Skin of body (tissue), 1 donor: ENCODE measurements at regions not wholly inside any gene's neighbourhood (a gene's known extent, or its start where the extent isn't known, plus 50 kb on each side); places are given as distances from the start of the nearest gene placed in this dataset.
"Not testable (repeated sequence)": the region's sequence is repeated elsewhere in the genome, so short reads cannot be mapped to it uniquely, and the experiment has no call there.

Experiments used
- DNase-seq: peaks from one replicate; lab custom pipeline; 2025; lab: John Stamatoyannopoulos, UW

DNA sequence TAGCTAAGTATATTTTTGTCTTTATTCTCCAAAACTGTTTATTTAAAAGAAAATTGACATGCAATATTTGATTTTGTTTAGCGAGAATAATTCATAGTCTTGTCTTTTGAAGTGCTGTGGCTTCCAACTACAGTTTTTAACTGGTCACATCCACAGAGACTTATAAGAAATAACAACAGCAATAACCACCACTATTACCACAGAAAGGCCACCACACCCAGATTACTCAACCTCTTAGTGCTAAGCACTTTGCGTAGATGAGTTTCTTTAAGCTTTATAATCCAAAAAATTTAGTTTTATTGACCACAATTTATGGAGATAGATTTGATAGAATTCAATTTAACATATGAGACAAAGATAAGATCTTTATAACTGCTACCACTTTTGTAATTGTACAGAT is 468.4 kb upstream of the UBE2E2 start:
- no peak for DNase-seq

GRCh38 chr3:22735373-22735772 is 467.8 kb upstream of the UBE2E2 start:
- no peak for DNase-seq

DNA sequence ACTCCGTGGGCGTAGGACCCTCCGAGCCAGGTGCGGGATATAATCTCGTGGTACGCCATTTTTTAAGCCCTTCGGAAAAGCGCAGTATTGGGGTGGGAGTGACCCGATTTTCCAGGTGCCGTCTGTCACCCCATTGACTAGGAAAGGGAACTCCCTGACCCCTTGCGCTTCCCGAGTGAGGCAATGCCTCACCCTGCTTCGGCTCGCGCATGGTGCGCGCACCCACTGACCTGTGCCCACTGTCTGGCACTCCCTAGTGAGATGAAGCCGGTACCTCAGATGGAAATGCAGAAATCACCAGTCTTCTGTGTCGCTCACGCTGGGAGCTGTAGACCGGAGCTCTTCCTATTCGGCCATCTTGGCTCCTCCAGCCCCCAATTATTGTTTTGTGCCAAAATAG is 459.7 kb upstream of the UBE2E2 start:
- not testable (repeated sequence) for DNase-seq

GRCh38 chr3:22745321-22745720 is 457.8 kb upstream of the UBE2E2 start:
- peak; percentile 21 for DNase-seq

DNA sequence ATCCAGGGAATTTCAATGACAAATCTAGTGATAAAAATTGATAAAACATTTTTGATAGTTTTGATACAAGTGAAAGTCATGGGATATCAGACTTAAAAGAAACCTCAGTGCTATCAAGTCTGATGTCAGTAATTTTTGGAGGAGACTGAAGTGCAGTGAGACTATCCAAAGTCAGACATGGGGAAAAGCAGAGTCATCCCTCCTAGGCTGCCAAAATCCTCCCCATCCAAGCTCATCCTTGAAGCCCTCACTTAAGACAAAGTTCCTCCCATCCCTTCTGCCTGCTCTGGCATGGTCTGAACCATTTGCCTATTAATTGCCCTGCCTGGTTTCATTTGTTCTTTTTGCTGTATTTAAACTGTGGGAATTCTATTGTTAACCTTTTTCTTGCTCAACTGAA is 456.9 kb upstream of the UBE2E2 start:
- DNase-seq: peak; percentile 27

DNA sequence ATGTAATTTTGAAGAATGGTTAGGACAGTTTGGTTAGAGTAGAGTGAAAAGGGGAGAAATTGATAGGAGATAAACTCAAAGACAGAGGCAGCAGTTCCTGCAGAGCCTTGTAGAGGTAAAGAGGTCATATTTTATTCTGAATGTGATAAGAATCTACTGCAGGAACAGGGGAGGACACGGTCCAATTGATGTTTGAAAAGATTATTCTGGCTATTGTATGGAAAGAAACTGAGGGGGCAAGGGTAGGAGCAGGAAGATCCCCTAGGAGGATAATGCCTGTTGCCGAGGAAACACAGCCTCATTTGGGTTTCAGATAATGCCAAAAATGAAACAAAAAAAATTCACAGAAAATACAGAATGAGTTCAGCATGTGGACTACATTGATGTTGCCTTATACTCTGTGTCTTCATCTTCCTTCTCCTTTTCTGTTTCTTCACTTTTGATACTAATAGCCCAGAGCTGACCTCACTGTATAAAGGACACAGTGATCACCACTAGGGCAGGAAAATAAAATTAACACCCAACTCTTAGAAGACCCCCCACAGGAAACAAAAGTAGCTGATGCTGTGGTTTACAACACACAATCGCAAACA is 454.6 kb upstream of the UBE2E2 start:
- peak; percentile 24 for DNase-seq

GRCh38 chr3:22759636-22760310 is 443.4 kb upstream of the UBE2E2 start:
- no peak for DNase-seq

DNA sequence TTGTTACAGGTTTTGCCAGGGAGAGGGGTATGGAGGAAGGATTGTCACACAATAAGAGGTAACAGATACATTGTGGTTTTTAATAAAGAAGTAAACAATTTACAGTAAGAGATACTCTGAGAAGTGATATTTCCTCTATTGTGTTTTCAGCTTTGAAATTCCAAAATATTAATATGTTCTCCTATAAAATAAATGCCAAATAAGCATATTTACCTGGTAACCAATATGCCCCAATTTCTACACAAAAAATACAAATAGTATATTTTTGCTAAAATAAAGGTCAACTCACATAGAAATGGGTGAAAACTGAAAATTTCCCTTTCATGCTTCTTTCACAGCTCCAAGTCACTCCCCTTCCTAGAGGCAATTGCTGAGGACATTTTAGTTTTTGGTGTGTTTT is 437.4 kb upstream of the UBE2E2 start:
- DNase-seq: no peak

DNA sequence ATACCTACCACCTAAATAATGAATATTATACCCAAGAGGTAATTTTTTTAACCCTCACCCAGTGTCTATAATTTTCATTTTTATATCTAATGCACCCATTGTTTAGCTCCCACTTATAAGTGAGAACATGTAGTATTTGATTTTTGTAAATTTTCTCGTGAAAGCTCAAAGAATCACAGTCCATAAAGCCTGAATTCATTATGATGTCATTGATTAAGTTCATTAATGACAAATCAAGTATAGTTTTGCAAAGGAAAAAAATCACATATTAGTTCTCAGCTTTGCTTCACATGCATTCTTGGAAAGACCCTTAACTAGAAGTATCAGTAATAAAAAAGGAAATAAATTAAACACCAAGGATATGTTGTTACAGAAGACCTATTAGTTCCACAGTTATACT is 425.3 kb upstream of the UBE2E2 start:
- no peak for DNase-seq

- no peak for DNase-seq
These were observed 423.4 kb upstream of the UBE2E2 start for GRCh38 chr3:22779737-22780136.

GRCh38 chr3:22792533-22792932 is 410.6 kb upstream of the UBE2E2 start:
- no peak for DNase-seq

GRCh38 chr3:22795917-22796316 is 407.2 kb upstream of the UBE2E2 start:
- DNase-seq: no peak

DNA sequence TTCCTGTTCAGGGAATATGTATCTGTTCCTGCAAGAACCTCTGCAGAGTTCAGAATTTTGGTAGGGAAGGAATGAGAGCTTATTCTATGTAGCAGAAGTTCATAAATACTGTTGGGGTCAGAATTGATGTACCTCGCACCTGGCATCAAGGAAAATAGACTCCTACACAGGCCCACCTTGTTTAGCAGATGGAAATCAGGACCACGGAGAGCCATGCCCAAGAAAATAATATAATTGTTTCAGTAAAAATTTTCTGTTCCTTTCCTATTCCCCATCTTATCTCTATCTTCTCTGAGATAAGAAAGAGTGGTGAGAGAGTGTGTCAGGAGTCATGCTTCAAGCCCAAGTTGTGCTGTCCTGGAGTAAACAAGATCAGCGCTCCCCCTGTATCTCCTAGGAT is 404.7 kb upstream of the UBE2E2 start:
- DNase-seq: no peak

DNA sequence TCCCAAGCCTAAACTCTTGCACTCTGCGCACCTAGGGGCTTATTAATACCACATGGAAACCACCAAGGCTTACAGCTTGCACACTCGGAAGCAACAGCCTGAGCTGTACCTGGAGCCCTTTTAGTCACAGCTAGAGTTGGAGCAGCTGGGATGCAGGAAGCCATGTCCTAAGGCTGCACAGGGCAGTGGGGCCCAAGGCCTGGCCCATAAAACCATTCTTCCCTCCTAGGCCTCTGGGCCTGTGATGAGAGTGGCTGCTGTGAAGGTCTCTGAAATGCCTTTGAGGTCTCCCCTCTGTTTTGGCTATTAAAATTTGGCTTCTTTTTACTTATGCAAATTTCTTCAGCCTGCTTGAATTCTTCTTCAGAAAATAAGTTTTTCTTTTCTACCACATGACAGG is 383.9 kb upstream of the UBE2E2 start:
- DNase-seq: no peak

GRCh38 chr3:22835041-22835440 is 368.1 kb upstream of the UBE2E2 start:
- DNase-seq: no peak

- DNase-seq: no peak
These were observed 367.0 kb upstream of the UBE2E2 start for GRCh38 chr3:22836131-22836530.

DNA sequence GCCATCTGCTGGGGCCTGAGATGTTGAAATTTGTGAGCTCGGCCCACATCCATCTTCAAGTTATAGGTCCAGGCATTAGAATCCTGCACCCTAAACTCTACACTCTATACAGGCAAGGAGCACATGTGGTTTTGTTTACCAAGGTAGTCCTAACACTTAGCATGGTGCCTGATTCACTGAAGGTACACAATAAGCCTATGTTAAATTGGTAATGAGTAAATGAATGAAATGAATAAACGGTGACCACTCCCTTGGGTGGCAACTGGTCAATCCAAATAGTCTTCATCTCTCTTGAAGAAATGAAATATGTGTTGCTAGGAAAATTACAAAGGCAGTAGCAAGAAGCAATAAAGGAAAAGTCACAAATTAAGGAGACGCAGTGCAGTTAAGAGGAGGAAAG is 359.3 kb upstream of the UBE2E2 start:
- DNase-seq: no peak

DNA sequence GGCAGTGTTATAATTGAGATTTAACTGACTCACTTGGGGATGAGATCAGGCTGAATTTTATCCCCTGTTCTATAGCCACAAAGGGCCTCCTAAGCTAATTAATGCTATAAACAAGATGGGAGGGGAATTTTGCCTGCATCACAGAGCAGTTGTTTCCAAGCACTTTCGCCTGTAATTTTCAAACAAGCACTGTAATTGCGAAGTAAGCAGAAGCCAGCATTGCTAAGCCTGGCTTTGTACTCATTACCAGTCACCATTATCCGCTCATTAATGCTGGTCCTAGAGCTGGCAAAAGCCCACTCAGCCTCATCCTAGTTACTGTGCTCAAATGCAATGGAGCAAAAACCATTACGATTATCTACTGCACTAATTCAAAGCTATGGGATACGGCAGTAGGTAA is 356.6 kb upstream of the UBE2E2 start:
- DNase-seq: no peak

- not testable (repeated sequence) for DNase-seq
These were observed 353.5 kb upstream of the UBE2E2 start for GRCh38 chr3:22849583-22849982.

DNA sequence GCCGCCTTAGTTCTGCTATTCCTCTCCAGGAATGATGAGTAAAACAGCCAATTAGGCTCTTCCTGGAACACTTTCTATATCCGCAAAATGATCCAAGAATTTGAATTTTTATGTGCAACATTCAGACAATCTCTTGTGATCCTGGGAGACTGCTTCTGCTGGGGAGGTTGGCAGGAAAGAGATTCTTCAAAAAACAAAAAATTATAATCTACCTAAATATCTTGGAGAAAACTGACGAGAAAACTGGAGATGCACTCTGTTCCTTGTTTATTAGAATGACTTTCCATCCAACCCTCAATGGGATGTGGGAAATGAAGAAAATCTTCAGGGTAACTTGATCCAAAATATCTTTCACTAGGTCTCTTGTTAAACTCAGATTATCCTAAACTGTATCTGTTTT is 346.3 kb upstream of the UBE2E2 start:
- DNase-seq: no peak

DNA sequence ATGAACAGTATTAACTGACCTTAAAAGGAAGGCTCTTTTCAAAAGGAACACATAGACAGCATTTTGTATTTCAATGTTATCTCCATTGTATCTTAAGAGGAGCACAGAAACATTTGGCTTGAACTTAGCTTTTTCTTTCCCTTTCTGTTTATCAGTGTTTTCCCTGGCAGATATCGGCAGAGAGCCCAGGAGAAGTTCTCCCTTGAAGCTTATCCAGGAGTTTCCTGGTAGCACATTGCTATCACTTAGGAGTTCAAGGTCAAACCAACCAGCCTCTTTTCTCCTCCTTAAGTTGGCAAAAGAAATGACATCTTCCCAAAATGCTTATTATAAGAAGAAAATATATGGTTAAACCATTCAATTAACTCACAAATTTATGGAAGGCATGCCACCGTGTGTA is 344.6 kb upstream of the UBE2E2 start:
- no peak for DNase-seq

DNA sequence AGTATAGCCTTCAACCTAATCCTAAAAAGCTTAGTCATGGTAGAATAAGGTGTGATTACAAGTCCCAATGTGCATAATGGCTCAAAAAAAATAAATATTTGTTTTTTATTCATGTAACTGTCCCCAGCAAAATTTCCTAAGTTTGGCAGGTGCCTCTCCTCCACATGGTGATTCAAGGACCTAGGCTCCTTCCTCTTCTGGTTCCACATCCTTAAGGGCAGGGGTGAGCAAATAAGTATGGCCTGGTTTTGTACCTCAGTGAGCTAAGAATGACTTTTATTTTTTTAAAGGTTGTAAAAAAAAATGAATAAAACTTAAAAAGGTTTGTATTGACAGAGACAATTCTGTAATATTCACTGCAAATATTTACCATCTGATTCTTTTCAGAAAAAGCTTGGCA is 343.5 kb upstream of the UBE2E2 start:
- DNase-seq: no peak

- DNase-seq: no peak
These were observed 341.7 kb upstream of the UBE2E2 start for GRCh38 chr3:22861426-22861825.

DNA sequence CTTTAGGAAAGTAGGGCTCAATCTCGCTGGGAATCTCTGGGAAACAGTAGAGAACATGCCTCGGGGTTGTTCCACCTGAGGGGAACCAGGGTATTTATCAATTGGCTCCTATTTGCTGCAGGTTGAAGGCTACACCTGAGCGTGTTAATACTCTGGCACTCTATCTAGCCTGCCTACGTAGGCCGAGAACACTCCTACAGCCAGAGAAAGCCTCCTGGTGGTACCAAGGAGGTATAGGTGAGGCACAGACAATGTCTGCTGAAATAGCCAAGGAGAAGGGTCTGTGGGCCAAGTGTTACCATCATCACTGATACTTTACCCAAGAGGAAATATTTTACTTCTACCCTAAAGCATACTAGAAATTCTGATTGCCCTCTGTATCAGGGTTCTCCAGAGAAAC is 341.0 kb upstream of the UBE2E2 start:
- no peak for DNase-seq
